Left lung (tissue), 4 donors: ENCODE measurements at regions not wholly inside any gene's neighbourhood (a gene's known extent, or its start where the extent isn't known, plus 50 kb on each side); places are given as distances from the start of the nearest gene placed in this dataset.

Source experiments
- ATAC-seq: fragments of 200-7000 bp; cut with Tn5 transposase; one replicate; pipeline ENCODE4 v1.9.1; 2020; ENCODE audit warnings: moderate library complexity
- DNase-seq, 4 donors: peaks; one replicate each; pipeline ENCODE4 v3.0.0-alpha.2; 2013 to 2020
- H3K27ac ChIP-seq, 2 donors: fragments of 200-600 bp; sonication (generic) in 1 of 2; one replicate each; pipeline versions ENCODE4 v1.5.0 to v1.8.0; 2020 to 2021
- H3K27me3 ChIP-seq, 2 donors: fragments of 200-600 bp; sonication (generic) in 1 of 2; one replicate each; pipeline versions ENCODE4 v1.5.0 to v1.8.0; 2020 to 2021
- H3K36me3 ChIP-seq, 2 donors: fragments of 200-600 bp; sonication (generic) in 1 of 2; one replicate each; pipeline versions ENCODE4 v1.5.0 to v1.8.0; 2020 to 2021
- H3K4me1 ChIP-seq, 2 donors: fragments of 200-600 bp; one replicate each; pipeline ENCODE4 v1.8.0; 2021
- H3K4me3 ChIP-seq, 2 donors: fragments of 200-600 bp; sonication (generic) in 1 of 2; one replicate each; pipeline versions ENCODE4 v1.5.0 to v1.8.0; 2020 to 2021; ENCODE audit warnings: mild to moderate bottlenecking in 1 of 2
- H3K9me3 ChIP-seq, 2 donors: fragments of 200-600 bp; sonication (generic) in 1 of 2; one replicate each; pipeline versions ENCODE4 v1.5.0 to v1.8.0; 2020 to 2021
- CTCF ChIP-seq, 2 donors: fragments of 200-600 bp; sonication (generic) in 1 of 2; IDR thresholded peaks; one replicate each; pipeline versions ENCODE4 v1.5.0 to v1.8.0; 2021; ENCODE audit warnings: antibody characterized with exemption in 2 of 2
- intact Hi-C, 2 donors: fragments of 100-400 bp; cut with DNase I; formaldehyde crosslinking; loops; one replicate each; pipeline versions ENCODE4 v1.11.2 to v1.14.2; 2022
- donor health status: DM: no; HTN: yes; CAD: no.
- donor health status: DM: no; HTN: no; CAD: no.

DNA sequence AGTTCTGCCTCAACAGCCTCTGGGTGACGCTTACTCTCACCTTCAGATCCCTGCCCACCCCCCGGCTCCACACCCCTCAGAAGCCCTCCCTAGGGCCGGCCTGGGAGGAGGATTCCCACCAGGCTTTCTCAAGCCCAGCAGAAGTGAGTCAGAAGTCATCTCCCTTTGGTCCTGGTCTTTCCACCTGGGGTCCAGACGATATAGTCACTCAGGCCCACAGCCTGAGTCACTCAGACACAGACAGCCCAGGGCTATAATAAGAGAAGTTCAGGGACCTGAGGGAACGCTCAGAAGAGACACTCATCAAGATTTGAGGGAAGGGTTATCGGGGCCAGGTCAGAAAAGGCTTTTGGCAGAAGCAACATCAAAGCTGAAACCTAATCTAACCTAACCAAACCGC is 127.1 kb downstream of the SPATA19 start:
- Histone ChIP-seq H3K27ac (no peak overlapping the region), H3K36me3 (no peaks in the 10 kb centered on the region), H3K9me3 (no peaks in the 10 kb centered on the region), H3K4me3 (no peak overlapping the region), H3K4me1 (no peaks in the 10 kb centered on the region), H3K27me3 (peaks cover 0 to 23% of the 10 kb centered on the region in 2 donors)
- DNase-seq (no peak), ATAC-seq (no peak)
- intact Hi-C loops = no loop called here
- TF ChIP-seq CTCF (IDR thresholded peaks at IDR 0.05) = no peak

DNA sequence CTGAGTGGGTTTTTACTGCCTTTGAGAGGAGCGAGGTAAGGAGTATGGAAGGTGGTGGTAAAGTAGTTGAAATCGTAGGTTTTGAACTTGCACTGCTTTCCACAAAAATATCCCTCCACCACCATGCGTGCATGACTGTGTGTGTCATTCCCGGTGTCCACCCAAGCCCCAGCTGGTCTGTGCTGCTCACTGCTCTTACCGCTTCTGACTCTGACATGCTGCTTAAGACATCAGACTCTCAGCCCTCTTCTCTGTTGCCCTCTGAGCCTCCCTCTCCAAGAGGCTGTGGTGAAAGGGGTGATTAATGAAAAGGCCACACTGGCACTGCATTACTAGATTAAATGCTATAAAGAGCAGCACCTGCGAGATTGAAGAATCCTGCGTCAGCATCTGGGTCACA is 128.7 kb downstream of the SPATA19 start:
- Histone ChIP-seq H3K4me1 (no peaks in the 10 kb centered on the region), H3K9me3 (no peaks in the 10 kb centered on the region), H3K27ac (no peak overlapping the region), H3K4me3 (no peak overlapping the region), H3K27me3 (peaks cover 0 to 23% of the 10 kb centered on the region in 2 donors), H3K36me3 (no peaks in the 10 kb centered on the region)
- TF ChIP-seq CTCF (IDR thresholded peaks at IDR 0.05) = no peak
- no peak for DNase-seq
- intact Hi-C loops = no loop called here
- ATAC-seq = no peak

DNA sequence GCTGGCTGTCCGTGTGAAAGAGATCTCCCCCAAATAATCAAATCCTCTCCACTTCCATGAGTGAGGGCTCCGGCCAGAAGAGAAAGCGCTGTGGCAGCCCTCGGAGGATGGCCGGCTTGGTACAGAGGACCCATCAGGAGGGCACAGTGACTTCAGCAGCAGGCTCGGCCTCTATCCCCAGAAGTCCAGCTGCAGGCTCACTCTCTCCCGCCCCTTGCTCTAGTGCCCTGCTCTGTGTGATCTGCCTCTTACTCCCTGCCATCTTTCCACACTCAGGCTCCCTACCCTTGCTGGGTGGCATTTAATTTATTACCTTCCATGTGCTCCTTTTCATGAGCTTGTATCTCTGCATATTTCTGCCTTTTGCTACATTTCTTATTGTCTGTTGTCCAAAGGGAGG is 129.7 kb downstream of the SPATA19 start:
- Histone ChIP-seq H3K4me3 (no peak overlapping the region), H3K27me3 (peaks cover 0 to 23% of the 10 kb centered on the region in 2 donors), H3K9me3 (no peaks in the 10 kb centered on the region), H3K36me3 (no peaks in the 10 kb centered on the region), H3K4me1 (no peaks in the 10 kb centered on the region), H3K27ac (no peak overlapping the region)
- ATAC-seq = no peak
- no peak for TF ChIP-seq CTCF (IDR thresholded peaks at IDR 0.05)
- no peak for DNase-seq
- intact Hi-C loops = no loop called here

DNA sequence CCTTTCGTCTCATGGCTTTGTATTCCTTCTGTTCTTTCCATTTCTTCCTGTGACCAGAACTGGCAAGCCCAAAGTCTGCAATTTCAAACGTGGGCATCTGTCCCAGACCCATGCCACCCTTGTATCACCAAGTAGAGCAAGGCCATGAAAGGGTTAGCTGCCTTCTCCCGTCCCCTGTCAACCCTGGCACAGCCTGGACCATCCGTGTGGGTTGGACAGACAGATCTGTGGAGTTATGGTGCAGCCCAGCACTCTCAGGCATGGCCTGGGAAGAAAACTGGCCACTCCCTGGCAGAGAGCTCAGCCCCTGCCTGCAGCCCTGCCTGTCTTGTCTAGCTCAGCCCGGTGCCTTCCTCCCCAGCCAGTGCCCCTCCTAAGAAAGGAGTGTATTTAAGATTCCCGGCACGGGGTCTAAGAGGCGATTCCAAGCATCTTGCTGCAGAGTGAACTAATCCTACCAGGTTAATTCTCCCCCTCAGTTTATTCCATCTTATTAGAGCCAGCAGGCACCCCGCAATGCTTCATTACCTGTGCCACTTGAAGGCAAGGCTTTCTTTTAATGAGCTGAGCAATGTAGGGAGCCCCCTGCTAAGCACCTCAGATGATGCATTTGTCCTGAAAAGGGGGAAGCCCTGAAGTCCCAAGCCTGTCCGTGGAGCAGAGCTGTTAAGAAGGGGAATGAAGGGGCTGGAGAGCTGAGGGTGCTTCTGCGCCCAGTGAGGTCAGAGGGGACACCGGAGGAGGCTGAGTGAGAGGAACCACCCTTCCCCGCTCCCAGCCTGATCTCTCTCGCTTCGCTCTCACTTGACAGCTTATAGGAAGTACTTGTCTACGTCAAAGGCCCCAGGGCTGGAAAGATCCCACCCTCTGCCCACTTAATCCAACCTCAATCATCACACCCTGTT is 130.6 kb downstream of the SPATA19 start:
- H3K27me3 ChIP-seq = peaks cover 0 to 23% of the 10 kb centered on the region in 2 donors
- intact Hi-C loops = no loop called here
- no peak overlapping the region for H3K27ac ChIP-seq
- no peak for DNase-seq
- H3K9me3 ChIP-seq = no peaks in the 10 kb centered on the region
- no peak overlapping the region for H3K4me3 ChIP-seq
- ATAC-seq = no peak
- no peak for TF ChIP-seq CTCF (IDR thresholded peaks at IDR 0.05)
- H3K4me1 ChIP-seq = no peaks in the 10 kb centered on the region
- no peaks in the 10 kb centered on the region for H3K36me3 ChIP-seq

DNA sequence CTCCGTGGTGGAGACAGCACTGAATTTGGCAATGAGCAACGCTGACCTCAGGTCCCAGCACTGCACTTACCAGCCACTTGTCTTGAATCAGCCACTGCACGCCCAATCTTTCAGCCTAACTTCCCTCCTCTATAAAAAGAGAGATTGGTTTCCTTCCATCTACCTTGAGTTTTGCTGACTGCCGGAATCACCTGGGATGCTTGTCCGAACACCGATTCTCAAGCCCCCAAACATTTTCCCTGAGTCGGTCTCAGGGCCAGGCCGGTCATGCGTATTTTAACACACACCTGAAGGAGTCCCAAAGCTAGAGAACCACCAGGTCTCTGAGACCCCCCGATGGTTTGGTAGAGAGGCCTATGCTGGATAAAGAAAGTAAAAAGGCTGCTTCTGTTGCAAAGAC is 131.5 kb downstream of the SPATA19 start:
- H3K27ac ChIP-seq = no peak overlapping the region
- ATAC-seq (no peak), DNase-seq (no peak)
- H3K4me3 ChIP-seq = no peak overlapping the region
- no peak for TF ChIP-seq CTCF (IDR thresholded peaks at IDR 0.05)
- H3K36me3 ChIP-seq = no peaks in the 10 kb centered on the region
- peaks cover 0 to 23% of the 10 kb centered on the region in 2 donors for H3K27me3 ChIP-seq
- intact Hi-C loops = no loop called here
- H3K4me1 ChIP-seq = no peaks in the 10 kb centered on the region
- no peaks in the 10 kb centered on the region for H3K9me3 ChIP-seq
